ENCODE measurements at regions not wholly inside any gene's neighbourhood (a gene's known extent, or its start where the extent isn't known, plus 50 kb on each side); places are given as distances from the start of the nearest gene placed in this dataset.
A peak's percentile ranks its signal among the peaks of the same experiment; 100 is the strongest.

DNA sequence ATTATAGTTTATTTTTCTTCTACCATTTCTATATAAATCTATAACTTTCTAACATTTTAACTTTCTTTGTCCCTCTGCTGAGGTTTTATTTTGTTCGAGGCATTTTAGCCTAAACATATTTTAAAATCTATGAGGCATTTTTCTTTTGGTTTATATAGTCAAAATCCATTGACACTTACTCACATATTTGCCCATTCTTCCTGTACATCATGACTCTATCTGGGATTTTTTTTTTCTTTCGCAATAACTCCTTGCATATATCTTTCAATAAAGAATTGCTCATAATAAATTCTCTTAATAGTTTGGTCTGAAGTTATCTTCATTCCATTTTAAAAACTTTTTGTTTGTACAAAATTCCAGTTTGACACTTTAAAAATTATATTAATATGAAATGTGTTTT, 632.3 kb downstream of the TLE4 start:
- no peak for DNase-seq (ENCODE audit: low spot score)
- TF ChIP-seq, protein P1, sequence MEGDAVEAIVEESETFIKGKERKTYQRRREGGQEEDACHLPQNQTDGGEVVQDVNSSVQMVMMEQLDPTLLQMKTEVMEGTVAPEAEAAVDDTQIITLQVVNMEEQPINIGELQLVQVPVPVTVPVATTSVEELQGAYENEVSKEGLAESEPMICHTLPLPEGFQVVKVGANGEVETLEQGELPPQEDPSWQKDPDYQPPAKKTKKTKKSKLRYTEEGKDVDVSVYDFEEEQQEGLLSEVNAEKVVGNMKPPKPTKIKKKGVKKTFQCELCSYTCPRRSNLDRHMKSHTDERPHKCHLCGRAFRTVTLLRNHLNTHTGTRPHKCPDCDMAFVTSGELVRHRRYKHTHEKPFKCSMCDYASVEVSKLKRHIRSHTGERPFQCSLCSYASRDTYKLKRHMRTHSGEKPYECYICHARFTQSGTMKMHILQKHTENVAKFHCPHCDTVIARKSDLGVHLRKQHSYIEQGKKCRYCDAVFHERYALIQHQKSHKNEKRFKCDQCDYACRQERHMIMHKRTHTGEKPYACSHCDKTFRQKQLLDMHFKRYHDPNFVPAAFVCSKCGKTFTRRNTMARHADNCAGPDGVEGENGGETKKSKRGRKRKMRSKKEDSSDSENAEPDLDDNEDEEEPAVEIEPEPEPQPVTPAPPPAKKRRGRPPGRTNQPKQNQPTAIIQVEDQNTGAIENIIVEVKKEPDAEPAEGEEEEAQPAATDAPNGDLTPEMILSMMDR (IDR thresholded peaks at IDR 0.05; ENCODE audit: extremely low read depth, missing control alignments) = no peak

DNA sequence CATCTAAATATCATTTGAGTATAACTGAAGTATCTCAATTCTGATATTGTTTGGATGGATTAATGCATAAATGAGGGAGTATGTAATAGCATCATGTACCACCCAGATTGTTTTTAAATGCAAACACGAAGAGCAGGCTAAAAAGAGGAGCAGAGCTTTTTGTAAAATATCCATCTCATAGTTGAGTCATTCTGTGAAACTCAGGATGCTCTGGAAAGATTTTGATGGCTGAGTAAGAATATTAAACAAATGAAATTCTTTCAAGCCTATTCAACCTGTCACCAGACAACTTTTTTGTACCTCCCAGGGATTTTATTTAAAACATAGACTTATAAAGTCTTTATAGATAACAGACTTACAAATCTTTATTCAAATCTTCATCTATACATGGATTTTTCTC, 625.9 kb downstream of the TLE4 start:
- DNase-seq (ENCODE audit: low spot score) = no peak
- TF ChIP-seq, protein P1 (IDR thresholded peaks at IDR 0.05; ENCODE audit: extremely low read depth, missing control alignments) = no peak

DNA sequence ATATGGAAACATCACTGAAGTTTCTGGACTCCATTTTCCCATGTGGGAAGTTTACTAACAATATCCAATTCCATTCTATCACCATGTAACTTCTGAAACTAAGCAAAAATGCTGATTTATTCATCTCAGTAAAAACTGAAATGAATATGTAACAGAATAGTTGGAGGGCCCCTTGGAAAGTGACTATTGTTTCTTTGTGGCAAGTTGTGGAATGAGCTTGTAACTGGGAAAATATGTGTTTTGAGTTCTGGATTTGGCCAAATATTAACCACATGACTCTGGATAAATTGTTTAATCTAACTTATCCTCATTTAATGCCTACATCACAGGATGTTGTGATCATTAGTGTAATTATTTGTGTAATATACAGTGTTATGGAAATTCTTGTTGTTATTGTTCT, 619.3 kb downstream of the TLE4 start:
- TF ChIP-seq, protein P1 (IDR thresholded peaks at IDR 0.05; ENCODE audit: extremely low read depth, missing control alignments) = no peak
- DNase-seq (ENCODE audit: low spot score) = no peak

DNA sequence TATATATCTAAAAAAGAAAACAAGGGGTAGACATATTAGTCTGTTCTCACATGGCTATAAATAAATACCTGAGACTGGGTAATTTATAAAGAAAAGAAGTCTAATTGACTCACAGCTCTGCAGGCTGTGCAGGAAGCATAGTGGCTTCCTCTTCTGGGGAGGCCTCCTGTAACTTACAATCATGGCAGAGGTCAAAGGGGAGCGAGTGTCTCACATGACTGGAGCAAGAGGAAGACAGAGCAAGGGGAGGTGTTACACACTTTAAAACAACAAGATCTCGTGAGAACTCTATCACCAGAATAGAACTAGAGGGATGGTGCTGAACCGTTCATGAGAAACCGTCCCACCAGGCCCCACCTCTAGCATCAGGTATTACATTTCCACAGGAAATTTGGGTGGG, 616.8 kb downstream of the TLE4 start:
- TF ChIP-seq, protein P1 (IDR thresholded peaks at IDR 0.05; ENCODE audit: extremely low read depth, missing control alignments) = no peak
- no peak for DNase-seq (ENCODE audit: low spot score)

DNA sequence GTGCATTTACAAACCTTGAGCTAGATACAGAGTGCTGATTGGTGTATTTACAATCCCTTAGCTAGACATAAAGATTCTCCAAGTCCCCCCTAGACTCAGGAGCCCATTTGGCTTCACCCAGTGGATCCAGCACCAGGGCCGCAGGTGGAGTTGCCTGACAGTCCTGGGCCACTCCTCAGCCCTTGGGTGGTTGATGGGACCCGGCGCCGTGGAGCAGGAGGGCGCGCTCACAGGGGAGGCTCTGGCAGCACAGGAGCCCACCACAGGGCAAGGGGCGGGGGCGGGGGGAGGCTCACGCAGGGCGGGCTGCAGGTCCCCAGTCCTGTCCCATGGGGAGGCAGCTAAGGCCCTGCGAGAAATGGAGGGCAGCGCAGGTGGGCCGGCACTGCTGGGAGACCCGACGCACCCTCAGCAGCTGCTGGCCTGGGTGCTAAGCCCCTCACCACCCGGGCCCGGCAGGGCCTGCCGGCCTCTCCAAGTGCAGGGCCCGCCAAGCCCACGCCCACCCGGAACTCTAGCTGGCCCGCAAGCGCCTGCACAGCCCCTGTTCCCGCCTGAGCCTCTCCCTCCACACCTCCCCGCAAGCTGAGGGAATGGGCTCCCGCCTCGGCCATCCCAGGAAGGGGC, 613.5 kb downstream of the TLE4 start:
- DNase-seq (ENCODE audit: low spot score) = no peak
- TF ChIP-seq, protein P1 (IDR thresholded peaks at IDR 0.05; ENCODE audit: extremely low read depth, missing control alignments) = no peak

DNA sequence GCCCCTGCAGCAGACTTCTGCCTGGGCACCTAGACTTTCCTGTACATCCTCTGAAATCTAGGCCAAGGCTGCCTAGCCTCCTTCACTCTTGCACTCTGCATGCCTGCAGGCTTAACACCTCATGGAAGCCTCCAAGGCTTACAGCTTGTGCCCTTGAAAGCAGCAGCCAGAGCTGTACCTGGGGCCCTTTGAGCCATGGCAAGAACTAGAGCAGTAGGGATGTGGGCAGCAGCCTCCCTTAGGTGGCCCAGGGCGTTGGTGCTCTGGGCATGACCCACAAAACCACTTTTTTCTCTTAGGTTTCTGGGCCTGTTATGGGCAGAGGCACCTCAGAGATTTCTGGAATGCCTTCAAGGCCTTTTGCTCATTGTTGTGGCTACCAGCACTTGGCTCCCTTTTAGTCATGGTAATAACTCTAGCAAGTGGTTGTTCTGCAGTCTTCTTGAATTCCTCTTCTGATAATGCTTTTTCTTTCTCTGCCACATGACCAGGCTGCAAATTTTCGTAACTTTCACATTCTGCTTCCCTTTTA, 606.2 kb downstream of the TLE4 start:
- no peak for DNase-seq (ENCODE audit: low spot score)
- TF ChIP-seq, protein P1 (IDR thresholded peaks at IDR 0.05; ENCODE audit: extremely low read depth, missing control alignments) = no peak

DNA sequence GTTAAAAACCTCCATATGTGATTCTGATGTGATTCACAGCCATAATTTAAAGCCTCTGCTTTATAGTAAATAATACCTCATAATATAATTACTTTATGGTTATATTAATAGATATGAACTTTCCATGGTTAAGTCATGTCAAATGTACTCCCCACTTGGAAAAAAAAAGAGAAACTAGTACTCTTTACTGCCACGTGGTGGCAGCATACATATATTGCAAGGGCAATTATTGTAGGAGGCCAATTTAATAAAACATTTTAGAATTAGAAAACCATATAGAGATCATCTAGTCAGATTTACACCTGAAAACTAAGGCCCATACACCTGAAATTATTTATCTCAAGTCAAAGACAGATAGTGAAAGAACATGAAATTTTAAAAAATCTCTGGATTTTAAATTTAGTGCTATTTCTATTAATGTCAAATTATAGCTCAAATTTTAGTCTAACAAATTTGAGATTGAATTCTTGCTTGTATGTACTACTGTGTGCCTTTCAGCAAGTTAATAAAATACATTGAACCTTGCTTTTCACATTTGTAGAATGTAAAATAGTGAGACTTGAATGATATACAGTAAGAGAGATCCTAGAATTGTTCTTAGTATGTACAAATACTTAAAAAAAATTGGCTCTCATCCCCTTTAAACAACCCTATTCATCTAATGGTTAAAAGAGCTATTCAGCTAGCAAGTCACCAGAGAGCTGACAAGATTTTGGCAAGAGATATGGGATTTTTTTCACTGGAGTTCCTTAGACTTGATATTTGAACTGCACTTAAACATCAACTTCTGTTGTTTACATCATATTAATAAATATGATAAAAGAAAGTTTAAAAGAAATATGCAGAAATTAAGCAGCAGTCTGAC, 603.8 kb downstream of the TLE4 start:
- TF ChIP-seq, protein P1 (IDR thresholded peaks at IDR 0.05; ENCODE audit: extremely low read depth, missing control alignments) = peak; percentile 43
- peak; percentile 38 for DNase-seq (ENCODE audit: low spot score)
